GM18861 (cell line): ENCODE measurements at regions not wholly inside any gene's neighbourhood (a gene's known extent, or its start where the extent isn't known, plus 50 kb on each side); places are given as distances from the start of the nearest gene placed in this dataset.
"Not testable (repeated sequence)": the region's sequence is repeated elsewhere in the genome, so short reads cannot be mapped to it uniquely, and the experiment has no call there.

Source experiments
- ATAC-seq: cut with Tn5 transposase; IDR thresholded peaks from one replicate; pipeline ENCODE4 v1.9.1; 2021; ENCODE audit not compliant: unreplicated experiment

DNA sequence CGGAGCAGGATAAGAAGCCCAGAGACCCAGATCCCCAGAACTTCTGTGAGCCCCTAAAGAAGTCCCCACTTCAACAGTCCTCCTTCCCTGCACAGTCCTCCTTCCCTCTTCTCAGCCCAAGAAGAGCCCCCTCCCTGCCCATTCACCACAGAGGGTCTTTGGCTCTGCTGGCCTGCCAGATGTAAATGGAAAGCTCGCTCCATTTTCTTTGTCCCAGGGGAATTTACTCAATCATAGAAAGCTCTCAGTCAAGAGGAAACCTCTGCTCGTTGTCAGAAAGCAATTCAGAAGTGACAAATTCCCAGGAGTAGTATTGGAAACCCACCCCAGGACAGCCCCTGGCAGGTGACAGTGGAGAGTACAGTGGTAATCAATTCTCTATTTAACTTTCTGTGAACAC is 105.5 kb upstream of the SMAD3 start:
- ATAC-seq = no peak

DNA sequence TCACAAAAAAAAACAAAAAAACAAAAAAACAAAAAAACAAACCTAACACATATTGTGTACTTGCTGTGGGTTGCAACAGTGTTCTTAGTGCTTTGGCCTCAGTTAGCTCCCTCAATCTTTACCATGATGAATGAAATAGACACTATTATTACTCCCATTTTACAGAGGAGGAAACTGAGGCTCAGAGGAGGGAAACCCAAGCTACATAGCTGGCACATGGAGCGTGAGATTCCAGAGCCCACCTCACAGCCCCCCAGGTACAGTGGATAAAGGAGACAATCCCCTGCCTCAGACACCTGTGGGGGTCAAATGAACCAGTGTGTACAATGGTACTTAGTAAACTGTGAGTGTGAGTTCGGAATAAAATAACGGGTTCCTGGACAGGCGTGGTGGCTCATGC is 104.9 kb upstream of the SMAD3 start:
- ATAC-seq = no peak

DNA sequence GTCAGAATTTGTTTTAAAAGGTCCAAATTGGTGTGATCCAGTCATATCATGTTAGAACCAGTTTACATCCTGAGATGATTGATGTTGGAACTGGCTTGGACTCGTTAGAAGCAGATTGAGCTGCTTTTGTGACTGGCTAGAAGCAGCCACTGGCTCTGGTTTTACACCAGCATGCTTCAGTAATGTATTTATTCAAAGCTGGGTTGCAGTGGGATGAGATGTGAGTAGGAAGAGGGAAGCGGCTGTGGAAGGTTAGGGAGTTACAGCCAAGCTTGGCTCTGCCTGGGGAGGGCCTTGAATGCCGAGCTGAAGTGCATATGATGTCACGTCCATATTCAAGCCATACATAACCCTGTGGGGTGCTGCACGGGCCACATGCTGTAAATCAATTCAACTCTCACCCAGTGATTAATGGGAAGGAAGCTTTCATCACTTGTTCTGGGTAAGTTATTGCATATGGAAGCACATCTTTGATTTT is 104.0 kb upstream of the SMAD3 start:
- ATAC-seq = no peak

GRCh38 chr15:66961901-66962300 is 103.5 kb upstream of the SMAD3 start:
- ATAC-seq = no peak

- no peak for ATAC-seq
Measured at GRCh38 chr15:66962522-66962921, 102.9 kb upstream of the SMAD3 start.

DNA sequence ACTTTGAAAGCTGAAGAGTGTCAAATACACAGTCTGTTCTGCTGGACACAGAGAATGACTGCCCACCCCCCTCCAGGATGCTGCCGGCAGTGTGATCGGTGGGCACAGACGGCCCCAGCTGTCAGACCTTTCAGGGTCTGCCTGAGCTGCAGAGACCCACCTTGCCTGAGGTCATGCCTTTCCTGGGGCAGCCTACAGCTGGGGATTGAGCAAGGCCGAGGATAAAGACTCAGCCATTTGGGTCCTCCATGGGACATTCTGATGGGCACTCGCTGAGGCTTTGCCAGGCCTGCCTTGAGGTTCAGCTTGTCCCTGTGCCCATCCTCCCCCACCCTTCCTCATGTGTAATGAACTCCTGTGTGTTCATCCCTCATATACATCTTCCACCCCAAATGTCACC is 102.3 kb upstream of the SMAD3 start:
- ATAC-seq = no peak

DNA sequence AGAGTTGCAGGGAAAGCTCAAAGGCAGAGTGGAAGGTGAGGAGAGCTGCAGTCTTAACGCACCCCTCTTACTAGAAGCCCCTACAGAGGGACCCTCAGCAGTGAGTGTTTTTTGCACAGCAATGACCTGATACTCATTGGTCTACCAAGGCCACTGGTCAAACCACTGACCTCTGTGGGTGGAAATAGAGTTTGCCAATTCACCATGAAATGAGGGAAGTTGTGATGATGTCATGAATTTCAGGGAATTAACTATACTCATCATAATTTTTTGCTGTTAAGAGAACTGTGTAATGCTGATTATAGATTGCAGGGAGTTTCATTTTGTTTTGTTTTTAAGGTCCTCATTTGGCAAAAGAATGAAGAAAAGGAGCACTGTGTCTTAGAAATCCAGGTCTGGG is 101.7 kb upstream of the SMAD3 start:
- ATAC-seq = no peak

DNA sequence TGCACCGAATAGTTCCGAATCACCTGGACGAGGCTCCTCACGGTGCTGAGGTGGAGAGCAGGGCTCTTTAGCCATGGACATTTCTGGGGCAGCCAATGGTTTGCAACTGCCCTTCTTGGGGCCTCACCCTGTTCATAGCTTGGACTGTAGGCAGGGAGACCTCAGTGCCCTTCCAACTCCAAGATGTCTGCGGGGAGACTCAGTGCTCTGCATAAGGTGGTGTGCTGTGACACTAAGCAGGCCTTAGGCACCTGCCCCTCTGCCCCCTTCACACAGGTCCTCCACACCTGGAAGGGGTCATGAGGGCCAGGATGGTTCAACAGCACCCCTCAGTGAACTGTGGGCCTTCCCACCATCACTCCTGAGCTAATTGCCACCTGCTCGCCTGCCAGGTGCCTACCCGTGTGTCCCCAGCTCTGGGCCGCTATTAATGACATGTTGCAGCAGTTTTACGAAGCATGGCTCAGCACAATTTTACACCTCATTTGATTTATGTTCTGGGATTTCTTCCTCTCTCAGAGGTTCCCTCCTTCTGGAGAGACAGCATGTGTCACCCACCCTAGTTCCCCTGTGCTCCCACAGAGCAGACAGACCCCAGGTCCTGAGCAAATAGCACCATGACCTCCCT is 101.2 kb upstream of the SMAD3 start:
- no peak for ATAC-seq

- ATAC-seq = no peak
Measured at GRCh38 chr15:66964791-66965190, 100.6 kb upstream of the SMAD3 start.

DNA sequence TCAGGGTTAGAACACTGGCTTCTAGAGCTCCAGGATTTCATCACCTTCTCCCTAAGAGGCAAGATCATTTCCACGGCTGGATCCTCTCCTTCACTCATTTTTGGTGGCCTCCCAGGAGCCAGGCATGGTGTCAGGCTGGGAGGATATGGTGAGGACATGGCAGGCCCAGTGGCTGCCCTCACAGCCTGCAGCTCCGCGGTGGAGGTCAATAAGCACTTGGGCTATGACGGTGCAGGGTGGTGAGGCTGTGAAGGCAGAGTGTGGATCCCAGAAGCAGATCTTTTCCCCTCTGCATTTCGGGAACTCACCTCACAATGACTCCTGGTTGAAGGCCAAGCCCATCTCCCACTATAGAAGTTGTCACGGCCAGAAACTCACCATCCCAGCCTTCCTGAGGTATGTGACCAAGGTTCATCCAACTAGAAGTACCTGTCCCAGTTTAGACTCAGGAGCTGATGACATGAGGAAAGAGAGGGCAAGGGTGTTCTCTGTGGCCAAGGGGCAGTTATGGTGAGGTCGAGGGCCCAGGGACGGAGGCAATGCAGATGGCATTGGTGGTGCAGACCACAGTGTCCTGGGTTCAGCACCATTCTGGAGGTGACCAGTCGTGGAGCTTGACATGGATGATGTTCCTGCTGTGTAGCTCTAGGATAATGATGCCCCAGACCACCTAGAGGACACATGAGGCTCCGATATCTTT is 100.1 kb upstream of the SMAD3 start:
- ATAC-seq = no peak

DNA sequence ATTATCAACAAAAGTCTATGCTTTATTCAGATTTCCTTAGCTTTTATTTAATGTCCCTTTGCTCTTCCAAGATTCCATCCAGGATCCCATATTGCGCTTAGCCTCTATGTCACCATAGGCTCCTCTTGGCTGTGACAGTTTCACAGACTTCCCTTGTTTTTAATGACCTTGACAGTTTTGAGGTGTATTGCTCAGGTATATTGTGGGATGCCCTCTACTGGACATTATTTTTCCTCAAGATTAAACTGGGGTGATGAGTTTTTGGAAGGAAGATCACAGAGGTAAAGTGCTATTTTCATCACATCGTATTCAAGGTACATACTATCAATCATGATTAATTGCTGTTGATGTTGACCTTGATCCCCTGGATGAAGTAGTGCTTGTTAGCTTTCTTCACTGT is 99.1 kb upstream of the SMAD3 start:
- no peak for ATAC-seq

- no peak for ATAC-seq
Measured at GRCh38 chr15:66968806-66969596, 96.4 kb upstream of the SMAD3 start.

GRCh38 chr15:66974131-66974530 is 91.3 kb upstream of the SMAD3 start:
- ATAC-seq = not testable (repeated sequence)

- not testable (repeated sequence) for ATAC-seq
Measured at GRCh38 chr15:66976106-66976640, 89.2 kb upstream of the SMAD3 start.

GRCh38 chr15:66980326-66980725 is 85.1 kb upstream of the SMAD3 start:
- not testable (repeated sequence) for ATAC-seq

- no peak for ATAC-seq
Measured at GRCh38 chr15:66981771-66982170, 83.6 kb upstream of the SMAD3 start.

DNA sequence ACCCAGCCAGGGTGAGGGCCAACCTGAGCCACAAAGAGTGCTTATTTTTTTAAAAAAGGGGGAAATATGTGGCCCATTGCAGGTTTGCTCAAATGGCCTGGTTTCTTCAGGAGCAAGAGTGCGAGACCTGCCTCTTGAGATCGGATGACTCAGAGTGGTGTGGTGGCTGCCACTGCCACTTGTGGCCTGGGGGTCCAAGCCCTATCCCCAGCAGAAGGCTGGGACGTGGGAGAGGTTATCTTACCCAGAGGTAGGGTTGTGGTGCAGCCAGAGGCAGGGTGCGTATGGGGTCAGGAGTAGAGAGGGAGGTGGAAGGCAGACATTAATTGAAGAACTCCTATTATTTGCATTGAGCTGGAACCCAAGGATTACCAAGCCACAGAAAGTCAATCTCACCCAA is 83.2 kb upstream of the SMAD3 start:
- no peak for ATAC-seq

DNA sequence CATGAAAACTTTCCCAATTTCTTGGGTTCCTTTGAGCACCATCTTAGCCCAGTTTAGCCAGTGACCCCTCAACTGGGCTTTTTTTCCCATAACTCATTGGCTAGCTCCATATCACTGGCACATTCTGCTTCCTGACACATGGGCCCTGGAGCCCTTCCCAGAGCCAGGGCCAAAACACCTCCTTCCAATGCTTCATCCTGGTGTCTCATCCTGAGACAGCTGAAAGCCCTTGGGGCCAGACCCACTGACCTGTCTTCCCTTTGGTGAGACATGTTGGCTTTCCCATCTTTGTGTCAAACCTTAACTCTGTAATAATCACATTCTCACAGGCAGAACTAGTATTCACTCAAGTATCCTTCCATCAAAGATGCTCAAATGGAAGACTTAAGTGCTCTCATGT is 82.6 kb upstream of the SMAD3 start:
- no peak for ATAC-seq

- ATAC-seq = no peak
Measured at GRCh38 chr15:66985653-66986052, 79.7 kb upstream of the SMAD3 start.

GRCh38 chr15:66986951-66987350 is 78.5 kb upstream of the SMAD3 start:
- ATAC-seq = no peak

GRCh38 chr15:66993090-66993489 is 72.3 kb upstream of the SMAD3 start:
- ATAC-seq = no peak
